MCF 10A (cell line): ENCODE measurements at regions not wholly inside any gene's neighbourhood (a gene's known extent, or its start where the extent isn't known, plus 50 kb on each side); places are given as distances from the start of the nearest gene placed in this dataset.

Experiments
- BruUV-seq: library from RNA; stranded (reverse); fragments of 400-500 nt; replicated peaks from 2 replicates; lab custom pipeline; 2021; lab: Mats Ljungman, UMichigan
- CTCF ChIA-PET: fragments of 300-600 bp; sonication (Branson Sonifier 250); formaldehyde crosslinking; extraction: SDS; loops from one replicate; lab custom pipeline; 2021; ENCODE audit warnings: antibody characterized with exemption, inconsistent platforms; lab: Yijun Ruan, JAX
- POLR2A ChIA-PET: fragments of 300-600, 350-650 bp; sonication (Branson Sonifier 250); formaldehyde crosslinking; extraction: SDS; loops from one replicate; lab custom pipeline; 2020; ENCODE audit warnings: antibody characterized with exemption, inconsistent platforms; lab: Yijun Ruan, JAX
- DNase-seq: peaks from one replicate; pipeline ENCODE4 v3.0.0-alpha.2; 2018; ENCODE audit not compliant: unreplicated experiment
- H3K27ac Mint-ChIP-seq: one replicate; pipeline ENCODE4 v1.8.0; 2022; ENCODE audit warnings: mild to moderate bottlenecking, low read depth, mixed read lengths; ENCODE audit not compliant: unreplicated experiment
- H3K27me3 Mint-ChIP-seq: one replicate; pipeline ENCODE4 v1.8.0; 2022; ENCODE audit warnings: mixed read lengths; ENCODE audit not compliant: insufficient read depth, unreplicated experiment
- H3K36me3 Mint-ChIP-seq: one replicate; pipeline ENCODE4 v1.8.0; 2022; ENCODE audit warnings: mild to moderate bottlenecking, moderate library complexity, mixed read lengths; ENCODE audit not compliant: insufficient read depth, unreplicated experiment
- H3K4me1 Mint-ChIP-seq: one replicate; pipeline ENCODE4 v1.8.0; 2022; ENCODE audit warnings: mixed read lengths; ENCODE audit not compliant: insufficient read depth, unreplicated experiment
- H3K4me3 Mint-ChIP-seq: one replicate; pipeline ENCODE4 v1.8.0; 2022; ENCODE audit warnings: mild to moderate bottlenecking, moderate library complexity, mixed read lengths; ENCODE audit not compliant: unreplicated experiment
- H3K9me3 Mint-ChIP-seq: one replicate; pipeline ENCODE4 v1.8.0; 2022; ENCODE audit warnings: mixed read lengths; ENCODE audit not compliant: unreplicated experiment
- intact Hi-C: fragments of 100-400 bp; cut with micrococcal nuclease; formaldehyde crosslinking; loops from 2 replicates; pipeline ENCODE4 v1.14.1; 2022
- TF ChIP-seq, protein P1 (sequence below): fragments of 200-600 bp; IDR thresholded peaks from one replicate; pipeline ENCODE4 v1.8.0; 2022; ENCODE audit warnings: antibody characterized with exemption, mild to moderate bottlenecking; ENCODE audit not compliant: unreplicated experiment

DNA sequence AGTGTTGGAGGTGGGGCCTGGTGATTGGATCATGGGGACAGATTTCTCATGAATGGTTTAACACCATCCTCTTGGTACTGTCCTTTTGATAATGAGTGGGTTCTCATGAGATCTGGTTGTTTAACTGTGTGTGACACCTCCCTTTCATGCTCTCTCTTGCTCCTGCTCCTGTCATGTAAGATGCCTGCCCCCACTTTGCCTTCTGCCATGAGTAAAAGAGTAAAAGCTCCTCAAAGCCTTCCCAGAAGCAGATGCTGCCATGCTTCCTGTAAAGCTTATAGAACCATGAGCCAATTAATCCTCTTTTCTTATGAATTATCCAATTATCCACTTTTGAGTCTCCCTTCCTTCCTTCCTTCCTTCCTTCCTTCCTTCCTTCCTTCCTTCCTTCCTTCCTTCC lies 317.7 kb downstream of the RDH14 start:
- intact Hi-C loops: no loop called here
- H3K27ac Mint-ChIP-seq: no peak overlapping the region
- no TSS peak for BruUV-seq
- ChIA-PET CTCF (interaction anchor here (0.6 kb wide), 1 partner anchor 161 kb away, joined by 3 read pairs; no protein-coding TSS in a partner anchor), POLR2A (no interaction called here)
- TF ChIP-seq, protein P1, sequence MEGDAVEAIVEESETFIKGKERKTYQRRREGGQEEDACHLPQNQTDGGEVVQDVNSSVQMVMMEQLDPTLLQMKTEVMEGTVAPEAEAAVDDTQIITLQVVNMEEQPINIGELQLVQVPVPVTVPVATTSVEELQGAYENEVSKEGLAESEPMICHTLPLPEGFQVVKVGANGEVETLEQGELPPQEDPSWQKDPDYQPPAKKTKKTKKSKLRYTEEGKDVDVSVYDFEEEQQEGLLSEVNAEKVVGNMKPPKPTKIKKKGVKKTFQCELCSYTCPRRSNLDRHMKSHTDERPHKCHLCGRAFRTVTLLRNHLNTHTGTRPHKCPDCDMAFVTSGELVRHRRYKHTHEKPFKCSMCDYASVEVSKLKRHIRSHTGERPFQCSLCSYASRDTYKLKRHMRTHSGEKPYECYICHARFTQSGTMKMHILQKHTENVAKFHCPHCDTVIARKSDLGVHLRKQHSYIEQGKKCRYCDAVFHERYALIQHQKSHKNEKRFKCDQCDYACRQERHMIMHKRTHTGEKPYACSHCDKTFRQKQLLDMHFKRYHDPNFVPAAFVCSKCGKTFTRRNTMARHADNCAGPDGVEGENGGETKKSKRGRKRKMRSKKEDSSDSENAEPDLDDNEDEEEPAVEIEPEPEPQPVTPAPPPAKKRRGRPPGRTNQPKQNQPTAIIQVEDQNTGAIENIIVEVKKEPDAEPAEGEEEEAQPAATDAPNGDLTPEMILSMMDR: no peak
- no peaks in the 10 kb centered on the region for H3K4me1 Mint-ChIP-seq
- DNase-seq: no peak
- no peaks in the 10 kb centered on the region for H3K9me3 Mint-ChIP-seq
- no peaks in the 10 kb centered on the region for H3K36me3 Mint-ChIP-seq
- no peak overlapping the region for H3K4me3 Mint-ChIP-seq
- no peaks in the 10 kb centered on the region for H3K27me3 Mint-ChIP-seq

DNA sequence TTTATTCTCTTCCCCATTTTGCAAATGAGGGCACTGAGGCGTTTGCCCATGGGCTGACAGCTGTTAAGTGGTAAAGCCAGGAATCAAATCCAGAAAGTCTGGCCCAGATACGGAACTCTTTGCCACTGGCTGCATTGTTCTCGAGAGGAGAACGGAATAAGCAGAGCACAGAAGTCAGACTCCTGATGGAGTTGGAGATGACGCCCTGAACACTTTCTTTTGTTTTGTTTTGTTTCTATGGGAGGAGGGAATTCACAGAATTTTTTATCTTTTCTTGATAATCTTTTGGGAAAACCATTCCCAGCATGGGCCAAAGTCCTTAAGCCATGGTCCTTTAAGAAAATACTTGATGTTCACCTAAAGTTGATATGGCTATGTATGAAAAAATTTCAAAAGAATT lies 322.2 kb downstream of the RDH14 start:
- CTCF ChIA-PET: no interaction called here
- no peaks in the 10 kb centered on the region for H3K4me1 Mint-ChIP-seq
- H3K36me3 Mint-ChIP-seq: no peaks in the 10 kb centered on the region
- H3K27me3 Mint-ChIP-seq: peaks cover 14% of the 10 kb centered on the region
- BruUV-seq: no TSS peak
- TF ChIP-seq, protein P1: no peak
- no peaks in the 10 kb centered on the region for H3K9me3 Mint-ChIP-seq
- DNase-seq: no peak
- H3K27ac Mint-ChIP-seq: no peak overlapping the region
- intact Hi-C loops: no loop called here
- no peak overlapping the region for H3K4me3 Mint-ChIP-seq
- POLR2A ChIA-PET: no interaction called here

DNA sequence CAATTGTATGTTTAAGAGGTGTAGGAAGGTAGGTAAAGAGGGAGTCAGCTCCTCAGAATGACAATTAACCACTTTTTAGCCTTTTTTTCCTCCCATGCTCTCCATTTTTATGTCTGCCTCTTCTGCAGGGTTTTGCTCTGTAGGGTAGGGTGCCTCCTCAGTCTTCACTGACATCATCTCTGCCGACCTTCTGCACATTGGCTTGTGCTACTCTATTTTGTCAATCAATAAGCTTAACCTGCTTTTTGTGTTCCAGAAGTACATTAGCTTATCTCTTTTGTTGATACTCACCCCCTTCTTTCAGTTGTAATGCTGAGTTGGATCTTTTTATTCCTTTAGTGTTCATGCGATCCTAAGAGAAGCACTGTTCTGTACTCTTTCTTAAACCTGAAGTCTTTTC lies 323.2 kb downstream of the RDH14 start:
- POLR2A ChIA-PET: no interaction called here
- intact Hi-C loops: no loop called here
- Mint-ChIP-seq H3K27me3 (peaks cover 18% of the 10 kb centered on the region), H3K9me3 (no peaks in the 10 kb centered on the region), H3K27ac (no peak overlapping the region), H3K4me3 (no peak overlapping the region), H3K36me3 (no peaks in the 10 kb centered on the region), H3K4me1 (no peaks in the 10 kb centered on the region)
- no peak for DNase-seq
- TF ChIP-seq, protein P1: no peak
- no TSS peak for BruUV-seq
- CTCF ChIA-PET: no interaction called here

DNA sequence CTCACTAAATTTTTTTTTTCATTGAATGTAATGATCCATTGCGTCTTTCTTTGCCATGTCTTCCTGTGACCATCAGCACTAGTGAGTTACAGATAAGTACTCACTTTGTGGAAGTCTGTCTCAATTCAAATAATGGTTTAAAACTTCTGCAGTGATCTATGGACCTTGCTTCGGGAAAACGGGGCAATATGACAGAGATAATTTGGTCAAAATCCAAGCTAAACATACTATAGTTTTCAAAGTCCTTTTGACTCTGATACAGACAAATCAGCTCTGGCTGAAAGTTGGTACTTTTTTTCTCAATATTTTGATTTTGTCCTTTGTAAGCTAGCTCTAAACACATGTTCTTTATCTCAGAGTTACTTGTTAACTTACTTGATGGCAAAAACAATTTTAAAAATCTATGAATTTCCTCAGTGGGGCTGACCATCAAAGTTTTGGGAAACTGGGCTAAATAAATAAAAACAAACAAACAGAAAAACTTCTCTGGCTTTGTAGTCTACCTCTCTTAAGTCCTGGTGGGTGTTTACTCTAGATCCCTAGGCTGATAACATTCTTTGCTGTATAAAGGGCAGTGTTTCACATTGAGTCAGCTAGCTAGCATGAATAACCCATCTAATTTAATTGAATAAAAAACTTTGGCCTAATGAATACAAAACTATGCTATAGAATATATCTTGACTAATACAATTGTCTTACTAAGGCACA lies 327.6 kb downstream of the RDH14 start:
- TF ChIP-seq, protein P1: no peak
- DNase-seq: no peak
- H3K9me3 Mint-ChIP-seq: no peaks in the 10 kb centered on the region
- no peaks in the 10 kb centered on the region for H3K4me1 Mint-ChIP-seq
- ChIA-PET POLR2A (no interaction called here), CTCF (no interaction called here)
- no peaks in the 10 kb centered on the region for H3K36me3 Mint-ChIP-seq
- intact Hi-C loops: no loop called here
- H3K27me3 Mint-ChIP-seq: peaks cover 44% of the 10 kb centered on the region
- H3K27ac Mint-ChIP-seq: no peak overlapping the region
- H3K4me3 Mint-ChIP-seq: no peak overlapping the region
- no TSS peak for BruUV-seq
